ENCODE measurements at regions not wholly inside any gene's neighbourhood (a gene's known extent, or its start where the extent isn't known, plus 50 kb on each side); places are given as distances from the start of the nearest gene placed in this dataset.
A peak's percentile ranks its signal among the peaks of the same experiment; 100 is the strongest.

GRCh38 chr1:58911841-58912499 is 128.1 kb upstream of the JUN start:
- DNase-seq: no peak

- no peak for DNase-seq
These were observed 131.1 kb upstream of the JUN start for GRCh38 chr1:58914925-58915324.

DNA sequence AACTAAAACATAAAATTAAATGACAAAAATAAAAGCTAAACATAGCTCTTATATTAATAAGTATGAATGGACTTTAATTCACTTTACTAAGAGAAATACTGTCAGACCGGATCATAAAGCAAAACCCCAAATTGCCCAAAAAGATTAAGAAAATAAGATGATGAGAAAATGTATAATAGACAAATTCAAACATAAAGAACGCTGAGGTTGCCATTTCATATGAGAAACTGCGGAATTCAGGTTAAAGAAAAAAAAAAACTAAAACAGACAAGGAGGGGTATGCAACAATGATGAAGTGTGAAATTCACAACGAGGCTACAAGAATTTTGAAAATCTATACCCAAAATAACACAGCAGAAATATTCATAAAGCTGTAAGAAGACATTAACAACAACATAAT is 133.6 kb upstream of the JUN start:
- DNase-seq: no peak

- no peak for DNase-seq
These were observed 135.5 kb upstream of the JUN start for GRCh38 chr1:58919226-58919958.

DNA sequence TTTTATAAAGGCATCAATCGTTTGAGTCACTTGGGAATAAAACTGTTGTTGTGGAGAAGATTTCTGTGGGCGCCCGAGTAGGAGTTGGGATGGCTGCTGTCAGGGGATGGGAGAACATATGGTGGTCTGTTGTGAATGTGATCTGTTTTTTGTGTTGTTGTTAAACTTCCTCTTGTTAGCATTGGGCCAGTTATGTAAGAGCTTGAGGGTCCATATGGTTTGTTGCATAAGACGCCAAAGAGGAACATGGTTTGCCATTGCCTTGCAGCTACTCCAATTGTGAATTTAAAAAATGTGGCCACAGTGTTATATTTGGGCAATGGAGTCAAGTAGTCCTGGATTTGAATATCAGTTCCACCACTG is 136.1 kb upstream of the JUN start:
- DNase-seq: no peak

- DNase-seq: no peak
These were observed 137.5 kb upstream of the JUN start for GRCh38 chr1:58921342-58921741.

GRCh38 chr1:58921751-58922150 is 137.9 kb upstream of the JUN start:
- no peak for DNase-seq

DNA sequence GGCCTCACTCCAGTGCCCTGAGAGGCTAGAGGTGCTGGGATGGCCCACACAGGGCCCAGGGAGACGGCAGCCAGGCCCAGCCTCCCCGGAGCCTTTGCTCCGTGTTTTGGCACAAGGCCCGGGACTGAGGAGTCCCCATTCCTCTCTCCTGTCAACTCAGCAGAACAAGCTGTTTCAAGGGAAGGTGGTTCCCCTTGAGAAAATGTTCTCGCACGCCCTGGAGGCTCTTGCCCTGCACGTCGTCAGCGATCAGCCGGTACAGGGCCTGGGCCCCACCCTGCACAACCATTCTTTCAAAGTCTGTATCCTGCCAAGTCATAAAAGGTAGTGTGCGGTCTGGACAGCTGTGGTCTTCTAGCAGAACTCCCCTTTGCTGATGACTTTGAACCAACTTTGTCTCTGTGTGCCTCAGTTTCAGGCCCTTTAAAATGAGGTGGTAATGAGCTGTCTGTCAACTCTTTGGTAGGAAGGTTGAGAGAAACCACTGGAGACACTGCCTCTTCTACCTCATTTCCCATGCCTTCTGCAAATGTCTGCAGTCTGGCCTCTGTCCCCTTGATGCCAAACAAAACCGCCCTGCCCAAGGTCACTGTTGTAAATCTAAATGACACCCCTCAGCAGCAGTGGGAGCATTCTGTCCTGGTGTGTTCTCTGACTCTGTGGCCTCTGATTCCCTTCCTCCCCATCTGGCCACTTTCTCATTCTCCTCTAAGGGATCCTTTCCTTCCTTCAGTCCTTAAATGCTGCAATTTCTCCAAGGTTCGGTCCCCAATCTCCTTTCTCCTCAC is 138.6 kb upstream of the JUN start:
- DNase-seq: peak; percentile 67

GRCh38 chr1:58923090-58923470 is 139.2 kb upstream of the JUN start:
- DNase-seq: no peak

DNA sequence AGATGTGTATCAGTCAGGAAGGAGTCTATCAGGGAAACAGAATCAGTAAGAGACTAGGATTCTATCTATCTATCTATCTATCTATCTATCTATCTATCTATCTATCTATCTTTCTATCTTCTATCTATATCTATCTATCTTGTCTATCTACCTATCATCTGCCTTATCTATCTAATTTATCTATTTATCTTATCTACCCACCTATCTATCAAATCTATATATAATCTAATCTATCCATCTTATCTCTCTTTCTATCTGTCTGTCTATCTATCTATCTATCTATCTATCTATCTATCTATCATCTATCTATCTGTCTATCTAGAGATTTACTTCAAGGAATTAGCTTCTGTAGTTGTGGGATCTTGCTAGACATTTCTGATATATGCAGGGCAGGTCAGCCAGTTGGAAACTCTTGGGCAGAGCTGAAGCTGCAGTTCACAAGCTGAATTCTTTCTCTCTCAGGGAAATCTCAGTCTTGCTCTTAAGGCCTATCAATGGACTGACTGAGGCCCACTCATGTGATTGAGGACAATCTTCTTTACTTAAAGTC is 140.2 kb upstream of the JUN start:
- no peak for DNase-seq

DNA sequence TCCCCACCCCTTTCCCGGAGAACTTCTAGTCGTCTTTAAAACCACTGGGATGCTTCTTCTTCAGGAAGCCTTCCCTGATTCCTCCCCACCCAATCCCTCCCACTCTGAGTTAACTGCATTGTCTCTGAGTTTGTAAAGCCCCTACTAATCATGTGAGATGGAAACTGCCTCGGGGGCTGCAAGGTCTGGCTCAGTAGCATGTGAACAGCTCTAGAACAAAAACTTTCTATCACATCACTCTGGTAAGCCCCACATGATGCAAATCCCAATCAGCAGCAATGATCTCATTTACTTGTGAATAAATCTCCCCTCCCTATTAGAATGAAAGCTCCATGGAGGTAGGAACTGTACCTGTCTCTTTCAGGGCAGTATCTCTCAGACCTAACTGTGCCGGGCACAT is 141.0 kb upstream of the JUN start:
- no peak for DNase-seq

DNA sequence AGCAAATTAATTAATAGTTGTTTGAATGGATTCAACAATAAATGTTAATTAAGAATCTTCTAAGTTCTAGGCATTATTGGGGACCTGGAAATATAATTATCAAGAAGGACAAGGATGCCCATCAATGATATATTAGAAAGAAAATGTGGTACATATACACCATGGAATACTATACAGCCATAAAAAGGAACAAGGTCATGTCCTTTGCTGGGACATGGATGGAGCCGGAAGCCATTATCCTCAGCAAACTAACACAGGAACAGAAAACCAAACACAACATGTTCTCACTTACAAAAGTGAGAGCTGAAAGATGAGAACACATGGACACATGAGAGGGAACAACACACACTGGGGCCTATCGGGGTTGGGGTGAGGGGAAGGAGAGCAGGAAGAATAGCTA is 141.4 kb upstream of the JUN start:
- DNase-seq: no peak

DNA sequence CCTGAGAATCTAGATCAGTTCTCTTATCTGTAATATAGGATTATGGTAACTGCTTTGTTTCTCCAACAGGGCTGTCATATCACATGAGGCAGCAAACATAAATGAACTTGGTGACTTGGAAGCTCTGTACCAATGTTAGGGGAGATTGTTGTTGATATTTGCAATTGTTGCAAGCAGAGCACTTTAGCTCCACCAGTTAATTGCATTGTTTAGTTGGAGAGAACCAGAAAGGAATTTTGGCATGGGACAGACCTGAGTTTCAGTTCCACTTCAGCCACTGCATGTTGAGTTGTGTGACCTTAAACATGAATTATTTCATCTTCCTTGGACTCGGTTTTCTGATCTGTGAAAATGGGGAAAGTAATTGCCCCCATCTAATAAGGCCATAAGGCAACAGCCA is 142.3 kb upstream of the JUN start:
- DNase-seq: no peak

DNA sequence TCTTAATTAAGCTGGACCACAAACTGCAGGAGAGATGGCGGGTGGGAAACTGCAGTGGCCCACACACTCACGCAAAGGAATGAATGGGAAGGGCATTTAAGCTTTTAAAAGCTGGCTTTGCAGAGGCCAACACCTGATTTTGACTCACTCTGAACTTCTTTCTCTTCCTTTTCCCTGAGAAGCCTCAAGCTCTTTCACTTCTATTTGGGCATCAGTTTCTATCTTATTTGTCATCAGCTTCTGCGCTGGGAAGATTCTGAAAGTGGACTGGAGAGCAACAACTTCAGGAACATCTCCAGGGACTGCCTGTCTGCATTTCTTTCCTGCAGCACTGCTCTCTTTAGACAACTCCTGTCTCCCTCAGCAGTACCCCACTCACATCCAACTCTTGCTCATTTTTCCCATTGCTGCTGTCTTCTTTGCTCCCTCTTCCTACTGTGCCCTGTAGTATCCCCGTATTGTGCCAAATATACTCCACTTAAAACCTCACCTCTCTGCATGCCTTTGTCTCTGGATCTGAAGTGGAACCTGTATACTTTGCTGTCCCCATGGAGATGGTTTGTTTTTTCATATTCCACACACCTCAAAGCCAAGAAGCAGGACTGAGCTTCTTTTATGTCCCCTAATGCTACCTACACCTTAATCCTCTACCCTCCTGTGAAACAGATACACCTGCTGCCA is 143.3 kb upstream of the JUN start:
- no peak for DNase-seq

- DNase-seq: no peak
These were observed 143.9 kb upstream of the JUN start for GRCh38 chr1:58927722-58928085.

DNA sequence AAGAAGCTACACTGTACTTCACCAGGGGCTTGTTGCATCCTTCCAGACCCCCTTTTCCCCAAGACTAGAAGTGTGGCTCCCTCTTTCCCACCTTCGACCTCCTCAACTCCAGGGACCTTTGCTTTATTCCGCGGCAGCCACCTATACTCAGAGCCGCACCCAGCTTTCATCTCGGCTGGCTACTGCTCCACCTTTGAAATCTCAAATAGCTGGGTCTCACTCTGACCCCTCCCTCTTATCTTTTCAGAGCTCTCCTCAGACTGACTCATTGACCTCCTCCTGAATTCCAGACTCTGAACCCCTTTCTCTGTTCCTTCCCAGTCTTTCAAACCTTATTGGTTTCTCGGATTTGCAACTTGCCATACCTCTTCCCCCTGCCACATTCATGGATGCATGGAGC is 144.7 kb upstream of the JUN start:
- DNase-seq: no peak

DNA sequence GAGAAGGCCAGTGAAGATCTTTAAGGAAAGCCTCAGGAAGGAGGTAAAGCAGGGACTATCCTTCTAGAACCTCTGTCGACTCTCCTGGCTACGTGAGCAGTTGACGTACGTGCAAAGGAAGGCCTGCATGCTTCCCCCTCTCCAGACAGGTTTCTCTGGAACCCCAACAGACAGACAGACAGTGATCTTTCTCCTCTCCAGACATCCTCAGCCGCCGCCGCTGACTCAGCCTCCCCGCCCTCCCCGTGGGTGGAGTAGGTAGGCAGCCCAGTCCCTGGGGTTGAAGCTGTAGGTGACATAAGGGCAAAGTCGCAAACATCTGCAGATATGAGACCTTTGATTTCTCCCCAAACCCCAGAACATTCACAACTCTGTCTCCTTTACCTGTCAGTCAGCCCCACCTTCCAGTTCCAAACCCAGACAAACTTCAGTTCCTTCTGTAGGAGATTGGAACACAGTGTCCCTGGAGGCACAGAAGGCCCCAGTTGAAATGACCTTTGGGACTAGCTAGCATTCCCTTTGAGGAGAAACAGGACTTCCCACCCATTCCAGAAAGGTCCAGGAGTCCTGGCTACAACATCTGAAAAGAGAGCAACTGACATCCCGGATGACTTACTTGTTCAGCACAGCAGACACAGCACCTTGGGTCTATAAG is 146.0 kb upstream of the JUN start:
- peak; percentile 63 for DNase-seq

- DNase-seq: no peak
These were observed 147.2 kb upstream of the JUN start for GRCh38 chr1:58931024-58931423.

- DNase-seq: no peak
These were observed 147.9 kb upstream of the JUN start for GRCh38 chr1:58931756-58932155.

DNA sequence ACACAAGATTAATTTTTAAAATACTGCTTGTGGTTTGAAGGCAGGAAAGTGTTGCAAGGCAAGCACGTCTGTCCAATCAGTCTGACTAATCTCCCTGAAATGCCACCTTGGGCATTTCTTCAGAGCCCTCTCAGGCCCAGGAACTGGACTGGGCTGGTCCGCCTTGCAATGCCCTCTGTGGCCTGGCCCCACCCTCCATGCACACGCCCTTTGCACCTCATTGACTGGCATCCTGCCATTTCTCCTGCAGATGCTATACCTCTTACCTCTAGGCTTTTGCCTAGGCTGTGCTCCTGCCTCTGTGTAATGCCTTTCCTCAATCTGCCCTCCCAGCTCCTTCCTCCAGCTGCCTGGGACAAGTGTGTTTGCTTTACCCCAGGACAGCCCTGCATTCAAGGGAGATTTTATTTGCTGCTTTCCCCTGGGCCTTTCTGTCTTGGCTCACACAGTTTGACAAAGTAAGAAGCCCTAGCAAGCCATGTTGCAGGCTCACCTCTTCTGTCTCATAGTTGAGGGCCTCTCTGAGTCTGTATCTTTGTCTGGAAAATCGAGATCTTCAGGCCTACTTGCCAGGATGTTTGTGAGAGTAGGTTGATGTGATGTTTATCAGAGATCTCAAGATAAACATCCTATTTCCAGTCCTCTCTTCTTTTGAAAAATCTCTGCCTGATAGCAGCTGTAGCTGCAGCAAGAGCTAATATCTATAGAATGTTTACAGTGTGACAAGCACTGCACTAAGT is 149.2 kb upstream of the JUN start:
- DNase-seq: no peak

DNA sequence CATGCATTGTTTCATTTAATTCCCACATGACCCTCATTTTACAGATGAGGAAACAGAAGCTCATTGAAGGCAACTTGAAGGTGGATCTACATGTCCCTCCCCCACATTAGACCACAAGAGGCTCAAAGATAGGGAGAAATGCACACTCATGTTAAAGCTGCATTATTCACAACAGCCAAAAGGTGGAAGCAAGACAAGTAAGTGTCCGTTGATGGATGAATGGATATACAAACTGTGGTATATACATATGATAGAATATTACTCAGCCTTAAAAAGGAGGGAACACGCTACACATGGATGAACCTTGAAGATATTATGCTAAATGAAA is 149.7 kb upstream of the JUN start:
- no peak for DNase-seq

GRCh38 chr1:58934706-58935105 is 150.9 kb upstream of the JUN start:
- no peak for DNase-seq

Data from activated CD4-positive, alpha-beta T cell treated with anti-CD3 and anti-CD28 coated beads for 48 hours (primary cell).